Colonic mucosa (tissue), 4 donors: ENCODE measurements at regions not wholly inside any gene's neighbourhood (a gene's known extent, or its start where the extent isn't known, plus 50 kb on each side); places are given as distances from the start of the nearest gene placed in this dataset.

ENCODE experiments used
- DNase-seq: peaks from one replicate; pipeline ENCODE4 v3.0.0-alpha.2; 2020
- H3K27ac ChIP-seq: fragments of 200-600 bp; one replicate; pipeline ENCODE4 v1.8.0; 2021
- H3K27me3 ChIP-seq: fragments of 200-600 bp; one replicate; pipeline ENCODE4 v1.8.0; 2021
- H3K36me3 ChIP-seq: fragments of 200-600 bp; one replicate; pipeline ENCODE4 v1.8.0; 2021
- H3K4me1 ChIP-seq: fragments of 200-600 bp; one replicate; pipeline ENCODE4 v1.8.0; 2021; ENCODE audit warnings: mild to moderate bottlenecking
- H3K4me3 ChIP-seq: fragments of 200-600 bp; one replicate; pipeline ENCODE4 v1.8.0; 2021
- H3K9ac ChIP-seq, 2 donors: one replicate each; pipeline ENCODE4 v1.7.0; 2013; ENCODE audit warnings: control low read depth in 2 of 2, low read depth in 2 of 2, low read length in 2 of 2
- H3K9me3 ChIP-seq: fragments of 200-600 bp; one replicate; pipeline ENCODE4 v1.8.0; 2021
- intact Hi-C: fragments of 100-400 bp; cut with DNase I; formaldehyde crosslinking; loops from one replicate; pipeline ENCODE4 v1.14.1; 2022
- TF ChIP-seq, protein P1 (sequence below): fragments of 200-600 bp; IDR thresholded peaks from one replicate; pipeline ENCODE4 v1.8.0; 2022; ENCODE audit warnings: antibody characterized with exemption, mild to moderate bottlenecking
- donor health status: healthy.
- donor health status: DM: no; HTN: no; CAD: no.
- donor health status: DM: no; HTN: no; CAD: no.

DNA sequence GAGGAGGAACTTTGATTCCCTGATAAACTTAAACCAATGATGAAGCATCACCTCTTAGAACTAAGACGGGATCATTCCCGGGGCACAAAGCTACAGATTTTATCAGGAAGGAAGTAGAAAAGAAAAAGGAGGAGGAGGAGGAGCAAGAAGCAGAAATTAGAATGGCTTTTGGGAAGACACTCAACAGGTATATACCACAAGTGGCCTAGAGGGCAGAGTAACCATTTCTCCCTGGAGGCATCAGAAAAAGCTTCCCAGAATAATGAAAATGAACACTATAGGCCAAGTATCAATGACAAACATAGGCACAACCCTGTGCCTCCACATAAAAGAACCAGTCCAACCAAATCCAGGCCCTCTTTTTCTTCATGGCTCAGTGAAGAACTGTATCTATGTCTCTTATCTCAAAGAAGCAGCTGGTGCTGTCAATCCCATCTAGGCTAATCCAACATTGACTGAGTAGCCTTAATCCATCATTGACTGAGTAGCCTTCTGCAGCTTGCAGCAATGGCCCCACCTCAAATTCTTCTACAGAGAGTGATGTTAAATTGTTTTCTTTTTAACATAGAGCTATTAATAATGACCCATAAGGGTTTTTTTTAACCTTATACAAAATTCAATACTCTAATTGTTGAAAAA, 178.8 kb upstream of the KIF2A start:
- H3K9ac ChIP-seq = no peak overlapping the region
- no peaks in the 10 kb centered on the region for H3K9me3 ChIP-seq
- H3K36me3 ChIP-seq = no peaks in the 10 kb centered on the region
- H3K27me3 ChIP-seq = no peaks in the 10 kb centered on the region
- intact Hi-C loops = no loop called here
- TF ChIP-seq, protein P1, sequence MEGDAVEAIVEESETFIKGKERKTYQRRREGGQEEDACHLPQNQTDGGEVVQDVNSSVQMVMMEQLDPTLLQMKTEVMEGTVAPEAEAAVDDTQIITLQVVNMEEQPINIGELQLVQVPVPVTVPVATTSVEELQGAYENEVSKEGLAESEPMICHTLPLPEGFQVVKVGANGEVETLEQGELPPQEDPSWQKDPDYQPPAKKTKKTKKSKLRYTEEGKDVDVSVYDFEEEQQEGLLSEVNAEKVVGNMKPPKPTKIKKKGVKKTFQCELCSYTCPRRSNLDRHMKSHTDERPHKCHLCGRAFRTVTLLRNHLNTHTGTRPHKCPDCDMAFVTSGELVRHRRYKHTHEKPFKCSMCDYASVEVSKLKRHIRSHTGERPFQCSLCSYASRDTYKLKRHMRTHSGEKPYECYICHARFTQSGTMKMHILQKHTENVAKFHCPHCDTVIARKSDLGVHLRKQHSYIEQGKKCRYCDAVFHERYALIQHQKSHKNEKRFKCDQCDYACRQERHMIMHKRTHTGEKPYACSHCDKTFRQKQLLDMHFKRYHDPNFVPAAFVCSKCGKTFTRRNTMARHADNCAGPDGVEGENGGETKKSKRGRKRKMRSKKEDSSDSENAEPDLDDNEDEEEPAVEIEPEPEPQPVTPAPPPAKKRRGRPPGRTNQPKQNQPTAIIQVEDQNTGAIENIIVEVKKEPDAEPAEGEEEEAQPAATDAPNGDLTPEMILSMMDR = no peak
- H3K27ac ChIP-seq = no peak overlapping the region
- DNase-seq = no peak
- no peaks in the 10 kb centered on the region for H3K4me1 ChIP-seq
- H3K4me3 ChIP-seq = no peak overlapping the region

GRCh38 chr5:62130107-62130506, 175.9 kb upstream of the KIF2A start:
- no peak for DNase-seq
- no peaks in the 10 kb centered on the region for H3K36me3 ChIP-seq
- no peak overlapping the region for H3K27ac ChIP-seq
- TF ChIP-seq, protein P1 = no peak
- no peaks in the 10 kb centered on the region for H3K9me3 ChIP-seq
- H3K27me3 ChIP-seq = no peaks in the 10 kb centered on the region
- no peak overlapping the region for H3K4me3 ChIP-seq
- H3K9ac ChIP-seq = no peak overlapping the region
- H3K4me1 ChIP-seq = no peaks in the 10 kb centered on the region
- intact Hi-C loops = no loop called here

DNA sequence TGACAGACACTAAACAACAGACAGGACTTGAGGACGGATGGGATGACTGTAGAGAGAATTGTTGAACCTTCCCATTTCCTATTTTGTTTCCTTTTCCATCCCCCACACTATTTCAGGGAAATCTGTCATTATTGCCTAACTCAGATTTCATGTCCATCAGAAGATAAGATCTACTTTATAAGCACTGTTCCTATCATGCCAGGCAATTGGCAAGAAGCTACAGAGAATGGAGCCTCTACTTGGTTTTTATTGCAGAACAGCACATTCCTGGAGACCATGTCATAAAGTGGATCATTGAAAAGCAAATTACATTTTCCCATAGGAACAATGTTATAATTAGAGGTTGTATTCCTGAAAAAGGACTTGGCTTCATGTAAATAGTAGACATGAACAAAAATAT, 173.7 kb upstream of the KIF2A start:
- TF ChIP-seq, protein P1 = no peak
- H3K9ac ChIP-seq = no peak overlapping the region

GRCh38 chr5:62133426-62133825, 172.6 kb upstream of the KIF2A start:
- H3K27me3 ChIP-seq = no peaks in the 10 kb centered on the region
- no peaks in the 10 kb centered on the region for H3K36me3 ChIP-seq
- H3K9ac ChIP-seq = no peak overlapping the region
- H3K27ac ChIP-seq = no peak overlapping the region
- TF ChIP-seq, protein P1 = no peak
- H3K4me1 ChIP-seq = no peaks in the 10 kb centered on the region
- no peaks in the 10 kb centered on the region for H3K9me3 ChIP-seq
- DNase-seq = no peak
- H3K4me3 ChIP-seq = no peak overlapping the region
- intact Hi-C loops = no loop called here

More for the DNA sequence above, 173.7 kb upstream of the KIF2A start:
- Histone ChIP-seq H3K4me3 (no peak overlapping the region), H3K27ac (no peak overlapping the region), H3K27me3 (no peaks in the 10 kb centered on the region), H3K9me3 (no peaks in the 10 kb centered on the region), H3K4me1 (no peaks in the 10 kb centered on the region), H3K36me3 (no peaks in the 10 kb centered on the region)
- no peak for DNase-seq
- intact Hi-C loops = no loop called here

- H3K36me3 ChIP-seq = no peaks in the 10 kb centered on the region
- H3K9me3 ChIP-seq = no peaks in the 10 kb centered on the region
- H3K4me1 ChIP-seq = no peaks in the 10 kb centered on the region
- intact Hi-C loops = no loop called here
- no peak for DNase-seq
- H3K27ac ChIP-seq = no peak overlapping the region
- H3K4me3 ChIP-seq = no peak overlapping the region
- no peak overlapping the region for H3K9ac ChIP-seq
- H3K27me3 ChIP-seq = no peaks in the 10 kb centered on the region
- TF ChIP-seq, protein P1 = no peak
Observed at GRCh38 chr5:62134811-62135210, 171.2 kb upstream of the KIF2A start.
